Activated CD4-positive, alpha-beta T cell treated with anti-CD3 and anti-CD28 coated beads, Interleukin-2, amount 50 U/mL, for 1 hour (primary cell): ENCODE measurements at regions not wholly inside any gene's neighbourhood (a gene's known extent, or its start where the extent isn't known, plus 50 kb on each side); places are given as distances from the start of the nearest gene placed in this dataset.

ENCODE experiments used
- DNase-seq: peaks from one replicate; pipeline ENCODE4 v3.0.0-alpha.2; 2020

GRCh38 chr2:64222351-64222750 lies 78.1 kb upstream of the PELI1 start:
- DNase-seq = no peak

GRCh38 chr2:64223055-64223454 lies 78.8 kb upstream of the PELI1 start:
- no peak for DNase-seq

- DNase-seq = no peak
Measured at GRCh38 chr2:64225491-64225890, 81.3 kb upstream of the PELI1 start.

- no peak for DNase-seq
Measured at GRCh38 chr2:64226611-64227010, 82.4 kb upstream of the PELI1 start.

GRCh38 chr2:64227603-64228125 lies 83.4 kb upstream of the PELI1 start:
- DNase-seq = no peak

- DNase-seq = peak; percentile 56
Measured at GRCh38 chr2:64228126-64228678, 84.0 kb upstream of the PELI1 start.

- no peak for DNase-seq
Measured at GRCh38 chr2:64228918-64229317, 84.7 kb upstream of the PELI1 start.

GRCh38 chr2:64230540-64230939 lies 86.3 kb upstream of the PELI1 start:
- DNase-seq = no peak

GRCh38 chr2:64232266-64232665 lies 88.0 kb upstream of the PELI1 start:
- DNase-seq = no peak

GRCh38 chr2:64233376-64233922 lies 89.2 kb upstream of the PELI1 start:
- no peak for DNase-seq

GRCh38 chr2:64234150-64234549 lies 89.9 kb upstream of the PELI1 start:
- no peak for DNase-seq

- DNase-seq = no peak
Measured at GRCh38 chr2:64234785-64235184, 90.6 kb upstream of the PELI1 start.

- no peak for DNase-seq
Measured at GRCh38 chr2:64237266-64237665, 93.0 kb upstream of the PELI1 start.

- no peak for DNase-seq
Measured at GRCh38 chr2:64238799-64239198, 94.6 kb upstream of the PELI1 start.

- DNase-seq = no peak
Measured at GRCh38 chr2:64243081-64244036, 99.1 kb upstream of the PELI1 start.

GRCh38 chr2:64244037-64244416 lies 99.8 kb upstream of the PELI1 start:
- no peak for DNase-seq

- no peak for DNase-seq
Measured at GRCh38 chr2:64245631-64246030, 101.4 kb upstream of the PELI1 start.

- DNase-seq = no peak
Measured at GRCh38 chr2:64246962-64247361, 102.7 kb upstream of the PELI1 start.

- DNase-seq = no peak
Measured at GRCh38 chr2:64249426-64249825, 105.2 kb upstream of the PELI1 start.

GRCh38 chr2:64250063-64250462 lies 105.8 kb upstream of the PELI1 start:
- DNase-seq = no peak

- no peak for DNase-seq
Measured at GRCh38 chr2:64250751-64251423, 106.7 kb upstream of the PELI1 start.

- DNase-seq = no peak
Measured at GRCh38 chr2:64251497-64252250, 107.5 kb upstream of the PELI1 start.
